CMK (cell line): ENCODE measurements at regions not wholly inside any gene's neighbourhood (a gene's known extent, or its start where the extent isn't known, plus 50 kb on each side); places are given as distances from the start of the nearest gene placed in this dataset.
A peak's percentile ranks its signal among the peaks of the same experiment; 100 is the strongest.

Experiments used
- DNase-seq: peaks from one replicate; pipeline ENCODE4 v3.0.0-alpha.2; 2010; ENCODE audit warnings: low read depth

GRCh38 chr16:87229230-87230188, 87.7 kb downstream of the C16orf95 start:
- DNase-seq = no peak

- DNase-seq = no peak
These were observed 86.6 kb downstream of the C16orf95 start for GRCh38 chr16:87230571-87230970.

GRCh38 chr16:87231295-87231694, 85.9 kb downstream of the C16orf95 start:
- no peak for DNase-seq

GRCh38 chr16:87231911-87232310, 85.3 kb downstream of the C16orf95 start:
- DNase-seq = no peak

GRCh38 chr16:87233928-87234327, 83.3 kb downstream of the C16orf95 start:
- no peak for DNase-seq

GRCh38 chr16:87234601-87235000, 82.6 kb downstream of the C16orf95 start:
- DNase-seq = no peak

- DNase-seq = peak; percentile 39
These were observed 81.2 kb downstream of the C16orf95 start for GRCh38 chr16:87235810-87236515.

- DNase-seq = no peak
These were observed 80.6 kb downstream of the C16orf95 start for GRCh38 chr16:87236516-87237115.

- DNase-seq = no peak
These were observed 78.9 kb downstream of the C16orf95 start for GRCh38 chr16:87238361-87238715.

- DNase-seq = no peak
These were observed 77.6 kb downstream of the C16orf95 start for GRCh38 chr16:87239545-87239944.

GRCh38 chr16:87240211-87241136, 76.7 kb downstream of the C16orf95 start:
- no peak for DNase-seq

- DNase-seq = no peak
These were observed 75.9 kb downstream of the C16orf95 start for GRCh38 chr16:87241137-87241771.

GRCh38 chr16:87243478-87243877, 73.7 kb downstream of the C16orf95 start:
- no peak for DNase-seq

- no peak for DNase-seq
These were observed 72.5 kb downstream of the C16orf95 start for GRCh38 chr16:87244636-87245197.

GRCh38 chr16:87245511-87245910, 71.7 kb downstream of the C16orf95 start:
- DNase-seq = no peak

- no peak for DNase-seq
These were observed 70.7 kb downstream of the C16orf95 start for GRCh38 chr16:87246269-87247065.

GRCh38 chr16:87248714-87249113, 68.5 kb downstream of the C16orf95 start:
- DNase-seq = no peak

GRCh38 chr16:87249425-87249824, 67.8 kb downstream of the C16orf95 start:
- no peak for DNase-seq

- no peak for DNase-seq
These were observed 66.7 kb downstream of the C16orf95 start for GRCh38 chr16:87250431-87250960.
